GM12865 (cell line): ENCODE measurements at regions not wholly inside any gene's neighbourhood (a gene's known extent, or its start where the extent isn't known, plus 50 kb on each side); places are given as distances from the start of the nearest gene placed in this dataset.

ENCODE experiments used
- DNase-seq: peaks from one replicate; pipeline ENCODE4 v3.0.0; 2010; ENCODE audit warnings: low read depth
- H3K4me3 ChIP-seq: 2 replicates; pipeline ENCODE4 v1.5.1; 2011; ENCODE audit warnings: mild to moderate bottlenecking, low read depth, low read length, control low read depth
- CTCF ChIP-seq: IDR thresholded peaks from 2 replicates; pipeline ENCODE4 v1.5.1; 2011; ENCODE audit warnings: low read length, control low read depth, low read depth, inconsistent platforms; ENCODE audit not compliant: insufficient read depth; ENCODE audit errors: missing control alignments

- DNase-seq, result no peak
- TF ChIP-seq CTCF, result no peak
- H3K4me3 ChIP-seq, result no peak overlapping the region
These were observed 57.1 kb upstream of the PLPPR4 start for GRCh38 chr1:99207216-99207615.
